ENCODE measurements at regions not wholly inside any gene's neighbourhood (a gene's known extent, or its start where the extent isn't known, plus 50 kb on each side); places are given as distances from the start of the nearest gene placed in this dataset.

DNA sequence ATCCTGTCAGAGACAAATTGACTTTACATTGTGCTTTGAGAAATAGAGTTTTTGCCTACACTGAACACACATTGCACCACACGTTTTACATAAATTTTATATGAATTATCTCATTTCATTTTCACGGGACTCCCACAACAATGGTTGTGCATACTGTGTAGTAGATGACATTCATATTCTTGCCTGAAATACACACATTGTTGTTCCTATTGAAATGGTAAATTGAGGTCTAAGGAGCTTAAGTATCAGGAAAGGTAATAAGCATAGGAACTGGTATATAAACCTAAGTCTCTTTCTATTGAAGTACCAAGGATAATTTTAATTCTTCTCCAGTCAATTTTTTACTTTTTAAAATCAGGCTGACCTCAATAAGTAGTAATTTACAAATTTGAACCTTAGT lies 473.7 kb upstream of the DEPDC1 start:
- no peak for DNase-seq

- no peak for DNase-seq
Observed at GRCh38 chr1:68973459-68974244, 476.8 kb upstream of the DEPDC1 start.

- DNase-seq: no peak
Observed at GRCh38 chr1:68974447-68974846, 477.6 kb upstream of the DEPDC1 start.

GRCh38 chr1:68975212-68975933 lies 478.5 kb upstream of the DEPDC1 start:
- no peak for DNase-seq

DNA sequence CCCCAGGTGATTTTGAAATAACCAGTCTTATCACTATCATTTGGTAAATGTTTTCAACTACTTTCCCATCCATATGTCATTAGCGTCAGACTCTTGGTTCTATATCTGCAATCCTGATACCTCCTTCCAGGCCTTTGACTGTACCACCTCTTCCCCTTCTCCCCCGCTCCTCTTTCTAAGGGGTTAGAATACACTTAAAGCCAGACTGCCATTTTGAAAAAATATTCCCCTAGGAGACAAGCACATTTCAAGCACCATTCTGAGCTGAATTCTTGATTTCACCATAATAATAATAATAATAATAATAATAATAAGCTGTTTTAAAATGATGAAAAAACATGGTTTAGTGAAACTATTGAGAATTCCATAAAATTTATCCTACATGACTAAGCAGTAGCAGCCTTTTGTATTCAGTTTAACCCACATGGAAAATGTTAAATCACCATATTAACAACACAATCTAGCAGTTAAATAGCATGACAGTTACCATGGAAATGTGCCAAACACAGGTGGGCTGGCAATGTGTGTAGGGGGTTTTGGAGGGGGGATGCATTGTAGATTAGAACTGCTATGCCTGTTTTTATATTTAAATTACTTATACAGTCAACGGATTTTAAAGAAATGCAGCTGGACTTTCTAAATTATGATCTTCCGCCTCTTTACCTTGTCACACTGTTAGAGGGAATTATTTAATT lies 480.2 kb upstream of the DEPDC1 start:
- no peak for DNase-seq

DNA sequence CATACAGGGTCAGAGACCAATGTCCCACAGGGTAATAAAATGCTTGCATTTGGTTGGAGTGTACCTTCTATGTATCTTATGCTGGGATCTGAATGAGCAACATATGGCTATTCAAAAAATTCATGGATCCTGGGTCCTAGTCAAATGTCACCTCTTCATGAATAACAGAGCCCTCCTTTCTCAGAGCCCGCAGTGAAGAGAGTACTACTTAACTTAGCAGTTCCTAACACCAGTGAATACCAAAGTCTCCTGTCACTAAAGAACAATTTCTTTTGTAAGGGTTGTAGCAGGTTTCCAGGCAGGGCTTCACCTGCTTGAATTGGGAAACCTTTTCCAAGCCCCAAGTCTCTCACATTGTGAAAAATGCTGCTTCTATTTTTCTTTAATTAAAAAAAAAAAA lies 483.0 kb upstream of the DEPDC1 start:
- DNase-seq: no peak

DNA sequence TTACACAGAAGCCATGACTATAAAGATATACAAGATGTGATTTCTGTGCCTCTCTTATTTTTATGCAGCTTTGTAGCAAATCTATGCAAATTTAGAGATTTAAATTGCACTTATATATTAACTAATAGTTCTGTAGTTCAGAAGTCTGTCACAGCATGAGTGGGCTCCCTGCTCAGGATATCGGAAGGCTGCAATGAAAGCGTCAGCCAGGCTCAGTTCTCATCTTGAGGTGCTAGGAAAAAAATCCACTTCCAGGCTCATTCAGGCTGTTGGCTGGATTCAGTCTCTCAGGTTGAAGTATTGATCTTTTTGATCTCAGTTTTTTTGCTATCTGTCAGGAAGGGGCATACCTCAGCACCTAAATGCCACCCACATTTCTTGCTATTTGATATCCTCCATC lies 487.4 kb upstream of the DEPDC1 start:
- no peak for DNase-seq

DNA sequence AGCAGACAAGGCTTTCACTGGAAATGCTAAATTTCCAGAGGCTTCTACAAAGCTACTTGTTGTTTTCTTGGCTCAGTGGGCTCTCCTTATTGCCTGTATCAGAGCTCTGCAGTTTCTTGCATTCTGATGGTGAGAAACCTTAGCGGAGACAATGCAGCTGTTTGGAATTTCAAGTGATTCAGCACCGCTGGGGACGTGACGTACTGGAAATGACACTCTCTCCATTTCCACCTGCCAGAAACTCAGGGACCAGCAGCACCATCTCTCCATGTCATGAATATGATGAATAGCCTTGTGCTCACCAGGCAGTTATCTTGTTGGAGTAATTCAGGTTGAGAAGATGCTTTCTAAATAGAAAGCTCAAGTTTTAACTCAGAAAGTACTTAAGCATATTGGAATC lies 497.2 kb upstream of the DEPDC1 start:
- no peak for DNase-seq

GRCh38 chr1:69016468-69016867 lies 519.6 kb upstream of the DEPDC1 start:
- DNase-seq: no peak

GRCh38 chr1:69029649-69030048 lies 532.8 kb upstream of the DEPDC1 start:
- no peak for DNase-seq

DNA sequence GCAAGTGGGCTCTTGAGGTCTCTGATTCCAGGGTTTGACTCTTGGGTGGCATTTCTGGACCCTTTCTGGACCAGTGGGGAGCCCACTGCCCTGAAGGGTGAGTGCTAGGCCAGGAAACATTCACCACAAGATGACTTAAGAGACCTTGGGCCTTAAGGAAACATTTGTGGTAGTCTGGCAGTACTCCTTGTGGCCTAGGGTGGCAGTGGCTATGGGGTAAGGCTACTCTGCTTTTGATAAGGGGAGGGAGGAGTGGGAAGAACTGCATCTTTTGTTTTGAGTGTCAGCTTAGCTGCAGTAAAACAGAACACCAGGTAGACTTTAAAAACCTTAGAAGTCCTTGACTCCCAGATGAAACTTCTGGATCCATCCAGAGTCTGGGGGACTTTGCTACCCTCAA lies 529.3 kb upstream of the LRRC7 start:
- no peak for DNase-seq

GRCh38 chr1:69045572-69045971 lies 522.1 kb upstream of the LRRC7 start:
- DNase-seq: no peak

GRCh38 chr1:69055194-69055593 lies 512.5 kb upstream of the LRRC7 start:
- no peak for DNase-seq

DNA sequence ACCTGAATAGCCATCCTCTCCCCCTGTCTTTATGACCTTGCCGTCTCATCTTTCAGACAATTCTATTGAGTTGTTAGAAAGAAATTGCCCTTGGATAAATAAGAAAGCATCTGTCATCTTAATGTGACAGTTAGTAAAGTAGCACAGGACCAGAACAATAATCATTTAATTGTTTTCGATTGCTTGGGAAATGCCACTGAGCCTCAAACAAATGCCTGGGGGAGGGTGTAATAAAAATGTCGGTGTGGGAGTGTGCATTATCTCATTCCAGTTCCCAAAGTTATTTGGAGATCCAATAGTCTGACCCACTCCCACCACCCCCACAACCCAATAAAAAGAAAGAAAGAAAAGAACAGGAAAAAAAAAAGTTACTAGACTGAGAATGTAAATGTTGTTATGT lies 509.3 kb upstream of the LRRC7 start:
- DNase-seq: no peak

DNA sequence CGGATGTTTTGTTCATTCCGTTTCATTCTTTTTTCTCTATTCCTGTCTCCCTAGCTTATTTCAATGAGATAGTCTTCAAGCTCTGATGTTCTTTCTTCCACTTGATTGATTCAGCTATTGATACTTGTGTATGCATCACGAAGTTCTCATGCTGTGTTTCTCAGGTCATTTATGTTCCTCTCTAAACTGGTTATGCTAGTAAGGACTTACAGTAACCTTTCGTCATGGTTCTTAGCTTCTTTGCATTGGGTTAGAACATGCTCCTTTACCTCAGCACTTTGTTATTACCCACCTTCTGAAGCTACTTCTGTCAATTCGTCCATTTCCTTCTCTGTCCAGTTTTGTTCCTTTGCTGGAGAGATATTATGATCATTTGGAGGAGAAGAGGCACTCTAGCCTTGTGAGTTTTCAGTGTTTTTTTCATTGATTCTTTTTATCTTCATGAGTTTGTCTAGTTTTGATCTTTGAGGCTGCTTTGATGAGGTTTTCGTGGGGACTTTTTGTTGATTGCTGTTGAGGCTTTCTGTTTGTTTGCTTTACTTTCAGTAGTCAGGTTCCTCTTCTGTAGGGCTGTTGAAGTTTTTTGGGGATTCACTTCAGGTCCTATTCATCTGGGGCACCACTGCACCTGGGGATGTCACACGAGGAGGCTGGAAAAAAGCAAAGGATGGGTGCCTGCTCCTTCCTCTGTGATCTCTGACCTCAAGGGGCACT lies 496.9 kb upstream of the LRRC7 start:
- no peak for DNase-seq

DNA sequence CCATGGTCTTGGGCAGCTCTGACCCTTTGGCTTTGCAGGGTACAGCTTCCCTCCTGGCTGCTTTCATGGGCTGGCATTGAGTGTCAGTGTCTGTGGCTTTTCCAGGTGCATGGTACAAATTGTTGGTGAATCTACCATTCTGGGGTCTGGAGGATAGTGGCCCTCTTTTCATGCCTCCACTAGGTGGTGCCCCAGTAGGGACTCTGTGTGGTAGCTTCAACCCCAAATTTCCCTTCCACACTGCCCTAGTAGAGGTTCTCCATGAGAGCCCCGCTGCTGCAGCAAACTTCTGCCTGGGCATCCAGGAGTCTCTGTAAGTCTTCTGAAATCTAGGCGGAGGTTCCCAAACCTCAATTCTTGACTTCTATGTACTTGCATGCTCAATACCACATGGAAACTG lies 494.5 kb upstream of the LRRC7 start:
- DNase-seq: no peak

GRCh38 chr1:69076631-69077030 lies 491.1 kb upstream of the LRRC7 start:
- DNase-seq: no peak

- DNase-seq: no peak
Observed at GRCh38 chr1:69077198-69077597, 490.5 kb upstream of the LRRC7 start.

DNA sequence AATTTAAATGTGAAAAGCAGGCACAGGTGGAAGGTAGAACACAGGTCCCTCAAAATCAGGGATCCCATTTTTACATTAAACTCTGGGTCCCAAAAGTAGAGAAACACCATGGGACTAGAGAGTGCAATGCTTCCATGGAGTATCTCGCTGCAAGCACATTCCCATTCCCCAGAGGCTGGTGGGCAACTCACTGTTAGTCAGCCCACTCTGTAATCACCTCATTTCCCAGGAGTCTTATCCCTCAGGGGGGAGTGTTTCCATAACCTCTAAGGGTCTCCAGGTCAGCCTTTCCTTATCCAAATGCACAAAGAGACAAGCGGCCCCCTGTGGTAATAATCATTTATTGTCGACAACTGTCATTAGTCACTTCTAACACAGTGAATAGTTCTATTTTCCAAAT lies 490.1 kb upstream of the LRRC7 start:
- DNase-seq: no peak

DNA sequence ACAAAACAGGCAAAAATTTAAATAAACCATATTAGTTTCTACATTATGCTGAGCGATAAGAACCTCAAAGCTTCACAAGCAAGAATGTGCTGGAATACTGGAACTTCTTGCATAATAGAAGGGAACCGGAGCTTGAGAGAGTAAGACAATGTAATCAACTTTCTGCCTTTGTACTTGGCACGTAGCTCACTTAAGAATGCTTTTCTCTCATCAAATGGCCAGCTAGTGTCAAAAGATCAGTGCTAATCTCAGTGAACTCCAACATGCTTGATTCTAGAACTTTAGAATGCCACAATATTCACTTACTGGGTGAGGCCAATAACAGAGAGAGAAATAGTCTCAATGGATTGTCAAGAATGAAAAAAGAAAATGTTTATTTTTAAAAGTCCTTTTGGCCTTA lies 486.1 kb upstream of the LRRC7 start:
- no peak for DNase-seq

GRCh38 chr1:69082312-69082711 lies 485.4 kb upstream of the LRRC7 start:
- no peak for DNase-seq

- DNase-seq: no peak
Observed at GRCh38 chr1:69086148-69086547, 481.6 kb upstream of the LRRC7 start.

DNA sequence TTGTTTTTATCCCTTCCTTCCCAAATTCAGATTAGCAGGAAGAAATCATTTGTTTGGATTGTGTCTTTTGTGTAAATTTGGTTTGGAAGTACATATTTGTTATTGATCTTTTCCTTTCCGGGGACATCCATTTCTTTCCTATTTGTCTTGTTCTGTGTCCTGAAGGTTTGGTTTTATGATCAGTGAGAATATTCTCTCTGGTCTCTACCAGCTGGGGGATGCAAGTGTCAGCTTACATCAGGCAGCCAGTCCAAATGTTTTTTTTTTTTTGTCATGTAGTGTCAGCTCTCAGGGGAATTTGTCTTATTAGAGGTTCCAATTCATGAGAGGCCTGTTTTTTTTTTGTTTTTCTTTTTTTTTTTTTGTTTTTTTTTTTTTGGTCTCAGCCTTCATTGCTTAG lies 479.2 kb upstream of the LRRC7 start:
- no peak for DNase-seq
